IMR-90 (cell line): ENCODE measurements at regions not wholly inside any gene's neighbourhood (a gene's known extent, or its start where the extent isn't known, plus 50 kb on each side); places are given as distances from the start of the nearest gene placed in this dataset.

ENCODE experiments used
- ATAC-seq: fragments of 200-7000 bp; cut with Tn5 transposase; 2 replicates; pipeline ENCODE4 v1.9.1; 2020; ENCODE audit warnings: low read depth, mild to moderate bottlenecking, moderate library complexity
- BruUV-seq: library from RNA; stranded (reverse); fragments of 400-500 nt; replicated peaks from 2 replicates; lab custom pipeline; 2021; lab: Mats Ljungman, UMichigan
- CTCF ChIA-PET: fragments of 300-600 bp; formaldehyde crosslinking; extraction: SDS; loops from one replicate; lab custom pipeline; 2021; ENCODE audit warnings: antibody characterized with exemption; lab: Yijun Ruan, JAX
- POLR2A ChIA-PET: fragments of 300-600 bp; sonication (Branson Sonifier 250); formaldehyde crosslinking; loops from one replicate; lab custom pipeline; 2022; ENCODE audit warnings: antibody characterized with exemption; ENCODE audit not compliant: unreplicated experiment; lab: Charles Lee
- DNase-seq: peaks from one replicate; pipeline ENCODE4 v3.0.0; 2013
- H2AFZ ChIP-seq: replicated peaks from 2 replicates; pipeline ENCODE3; 2013; ENCODE audit warnings: low read length, mild to moderate bottlenecking; ENCODE audit not compliant: poor library complexity
- H2AK5ac ChIP-seq: 2 replicates; pipeline ENCODE4 v1.6.1; 2013; ENCODE audit warnings: low read depth, low read length, inconsistent platforms
- H2AK9ac ChIP-seq: replicated peaks from 2 replicates; pipeline ENCODE3; 2013; ENCODE audit warnings: mild to moderate bottlenecking, low read depth, low read length, moderate library complexity; ENCODE audit not compliant: poor library complexity
- H2BK120ac ChIP-seq: 2 replicates; pipeline ENCODE4 v1.6.1; 2013; ENCODE audit warnings: low read depth, low read length, inconsistent platforms
- H2BK15ac ChIP-seq: 3 replicates; pipeline ENCODE4 v1.6.1; 2013; ENCODE audit warnings: low read depth, low read length, inconsistent platforms
- H2BK20ac ChIP-seq: 2 replicates; pipeline ENCODE4 v1.6.1; 2013; ENCODE audit warnings: low read depth, mild to moderate bottlenecking, inconsistent platforms, low read length, moderate library complexity
- H2BK5ac ChIP-seq: 2 replicates; pipeline ENCODE4 v1.6.1; 2013; ENCODE audit warnings: mild to moderate bottlenecking, low read depth, low read length, inconsistent platforms; ENCODE audit not compliant: poor library complexity, severe bottlenecking
- H3K14ac ChIP-seq: replicated peaks from 2 replicates; pipeline ENCODE4 v1.6.1; 2013; ENCODE audit warnings: low read depth, low read length, inconsistent platforms
- H3K18ac ChIP-seq: 2 replicates; pipeline ENCODE4 v1.6.1; 2013; ENCODE audit warnings: low read depth, low read length, control low read depth
- H3K23ac ChIP-seq: 2 replicates; pipeline ENCODE4 v1.6.1; 2013; ENCODE audit warnings: low read depth, low read length, inconsistent platforms
- H3K27ac ChIP-seq: 2 replicates; pipeline ENCODE4 v1.5.1; 2013; ENCODE audit warnings: mild to moderate bottlenecking, control low read depth, low read length; ENCODE audit not compliant: insufficient read depth
- H3K27me3 ChIP-seq: 2 replicates; pipeline ENCODE4 v1.6.1; 2013; ENCODE audit warnings: low read length; ENCODE audit not compliant: control insufficient read depth, insufficient read depth
- H3K36me3 ChIP-seq: 2 replicates; pipeline ENCODE4 v1.6.1; 2013; ENCODE audit warnings: low read length, mixed read lengths; ENCODE audit not compliant: control insufficient read depth, insufficient read depth
- H3K4ac ChIP-seq: 2 replicates; pipeline ENCODE4 v1.6.1; 2013; ENCODE audit warnings: low read depth, low read length, inconsistent platforms
- H3K4me1 ChIP-seq: 2 replicates; pipeline ENCODE4 v1.6.1; 2013; ENCODE audit warnings: low read length, mixed read lengths; ENCODE audit not compliant: control insufficient read depth, insufficient read depth
- H3K4me2 ChIP-seq: 2 replicates; pipeline ENCODE4 v1.6.1; 2013; ENCODE audit warnings: low read depth, mild to moderate bottlenecking, control low read depth, low read length, moderate library complexity
- H3K4me3 ChIP-seq: 2 replicates; pipeline ENCODE4 v1.5.1; 2013; ENCODE audit warnings: low read depth, mild to moderate bottlenecking, control low read depth, low read length, moderate library complexity; ENCODE audit not compliant: insufficient read depth
- H3K56ac ChIP-seq: 2 replicates; pipeline ENCODE4 v1.6.1; 2013; ENCODE audit warnings: low read length, inconsistent platforms; ENCODE audit not compliant: insufficient read depth; ENCODE audit errors: extremely low read depth
- H3K79me1 ChIP-seq, 2 experiments: 2 replicates each; pipeline ENCODE4 v1.6.1; 2013; ENCODE audit warnings: low read length in 2 of 2, inconsistent platforms in 1 of 2, low read depth in 1 of 2
- H3K9ac ChIP-seq: 2 replicates; pipeline ENCODE4 v1.6.1; 2013; ENCODE audit warnings: low read depth, low read length, control low read depth
- H3K9me1 ChIP-seq: 2 replicates; pipeline ENCODE4 v1.6.1; 2013; ENCODE audit warnings: low read length, inconsistent platforms; ENCODE audit not compliant: insufficient read depth
- H3K9me3 ChIP-seq: 2 replicates; pipeline ENCODE4 v1.6.1; 2013; ENCODE audit warnings: low read length; ENCODE audit not compliant: control insufficient read depth, insufficient read depth
- H4K20me1 ChIP-seq: 2 replicates; pipeline ENCODE4 v1.6.1; 2013; ENCODE audit warnings: low read length, inconsistent platforms; ENCODE audit not compliant: insufficient read depth
- H4K5ac ChIP-seq: 2 replicates; pipeline ENCODE4 v1.6.1; 2013; ENCODE audit warnings: mild to moderate bottlenecking, low read depth, low read length, control low read depth
- H4K8ac ChIP-seq, 2 experiments: 2 replicates each; pipeline ENCODE4 v1.6.1; 2013; ENCODE audit warnings: low read depth in 2 of 2, low read length in 2 of 2, control low read depth in 1 of 2, inconsistent platforms in 1 of 2
- H4K91ac ChIP-seq: 2 replicates; pipeline ENCODE4 v1.6.1; 2013; ENCODE audit warnings: low read depth, low read length, inconsistent platforms; ENCODE audit not compliant: insufficient read depth
- BHLHE40 ChIP-seq: fragments of 150-350 bp; IDR thresholded peaks from 2 replicates; pipeline ENCODE4 v1.6.1; 2016; ENCODE audit warnings: mild to moderate bottlenecking, low read depth, low read length
- CTCF ChIP-seq: conservative IDR thresholded peaks from 2 replicates; pipeline ENCODE4 v1.5.1; 2012; ENCODE audit warnings: mild to moderate bottlenecking, low read depth, low read length, improper control_type of control experiment
- MXI1 ChIP-seq: IDR thresholded peaks from 2 replicates; pipeline ENCODE4 v1.6.1; 2012; ENCODE audit warnings: low read depth, mild to moderate bottlenecking, low read length, moderate library complexity, borderline replicate concordance
- SMC3 ChIP-seq: fragments of 150-350 bp; IDR thresholded peaks from 2 replicates; pipeline ENCODE4 v1.6.1; 2016; ENCODE audit warnings: low read depth, mild to moderate bottlenecking, antibody characterized with exemption, low read length, moderate library complexity
- WGBS, 2 experiments: methylation state at CpG; one replicate each; pipeline versions ENCODE4 v1.1.5 to v1.1.7; 2013; ENCODE audit warnings: missing lambda C conversion rate in 2 of 2; ENCODE audit not compliant: insufficient read length in 1 of 2; ENCODE audit errors: extremely low coverage in 2 of 2; 5-methylcytosine and 5-hydroxymethylcytosine counted together
- dilution Hi-C: fragments of 300-500 bp; cut with HindIII; formaldehyde crosslinking; loops from one replicate; pipeline ENCODE4 v1.14.3; 2018; ENCODE audit warnings: low sequenced_read_pairs; ENCODE audit not compliant: unreplicated experiment
- in situ Hi-C: fragments of 300-500 bp; cut with MboI; formaldehyde crosslinking; loops from 3 replicates; pipeline ENCODE4 v1.14.3; 2019; ENCODE audit warnings: low sequenced_read_pairs, inconsistent platforms, mixed read lengths
- intact Hi-C: fragments of 100-400 bp; cut with micrococcal nuclease; formaldehyde crosslinking; loops from 2 replicates; pipeline ENCODE4 v1.10.0; 2022

GRCh38 chr18:22846088-22846683, 86.9 kb upstream of the RBBP8 start:
- Histone ChIP-seq H3K79me1 (no peaks in the 10 kb centered on the region), H2BK20ac (no peak overlapping the region), H4K91ac (no peak overlapping the region), H3K27ac (no peak overlapping the region), H2AK9ac (no peak overlapping the region), H3K4ac (no peak overlapping the region), H3K9me3 (no peaks in the 10 kb centered on the region), H2AK5ac (no peak overlapping the region), H3K9me1 (peaks cover under 1% of the 10 kb centered on the region; the same call in 1 of the 2 replicates), H2BK15ac (no peak overlapping the region), H3K4me3 (no peak overlapping the region), H4K8ac (no peak overlapping the region), H3K9ac (no peak overlapping the region), H3K23ac (no peak overlapping the region), H2BK5ac (no peak overlapping the region), H2BK120ac (no peak overlapping the region), H3K4me2 (no peak overlapping the region), H3K56ac (no peak overlapping the region), H3K18ac (peak overlapping the region; percentile 27; the same call in 1 of the 2 replicates), H4K20me1 (no peaks in the 10 kb centered on the region), H3K36me3 (no peaks in the 10 kb centered on the region), H3K4me1 (peaks cover 3% of the 10 kb centered on the region), H3K14ac (no peak overlapping the region), H4K5ac (no peak overlapping the region), H2AFZ (no peak overlapping the region), H3K27me3 (no peaks in the 10 kb centered on the region)
- in situ Hi-C loops (no loop called here), dilution Hi-C loops (no loop called here), intact Hi-C loops (no loop called here)
- no peak for TF ChIP-seq BHLHE40
- peak; percentile 47 for TF ChIP-seq CTCF
- no peak for TF ChIP-seq MXI1
- TF ChIP-seq SMC3 = peak; percentile 24; the same call in 1 of the 2 replicates
- CTCF ChIA-PET = interaction anchor here (0.9 to 1.1 kb wide), 2 partner anchors 28 to 155 kb away, joined by 3 read pairs; no protein-coding TSS in a partner anchor
- ATAC-seq (peak; percentile 56), DNase-seq (peak; percentile 25)
- no CpG with 5 or more reads among the region's 6 CpGs for WGBS, 2 experiments
- no TSS peak for BruUV-seq
- POLR2A ChIA-PET = no interaction called here
